PC-9 (cell line): ENCODE measurements at regions not wholly inside any gene's neighbourhood (a gene's known extent, or its start where the extent isn't known, plus 50 kb on each side); places are given as distances from the start of the nearest gene placed in this dataset.

ENCODE experiments used
- BruUV-seq: library from RNA; stranded (reverse); fragments of 400-500 nt; replicated peaks from 2 replicates; lab custom pipeline; 2021; lab: Mats Ljungman, UMichigan
- CTCF ChIA-PET: fragments of 300-600 bp; sonication (Branson Sonifier 250); formaldehyde crosslinking; loops from one replicate; lab custom pipeline; 2022; ENCODE audit warnings: antibody characterized with exemption; lab: Charles Lee
- POLR2A ChIA-PET: fragments of 300-600 bp; sonication (Branson Sonifier 250); formaldehyde crosslinking; loops from one replicate; lab custom pipeline; 2022; ENCODE audit warnings: antibody characterized with exemption; ENCODE audit not compliant: unreplicated experiment; lab: Charles Lee
- DNase-seq, 2 experiments: peaks; one replicate each; pipeline versions ENCODE4 v3.0.0 to v3.0.0-alpha.2; 2015 to 2022; ENCODE audit warnings: mixed read lengths in 1 of 2
- H2AFZ ChIP-seq: fragments of 200-600 bp; sonication (generic); 2 replicates; pipeline ENCODE4 v1.8.1; 2017; ENCODE audit warnings: antibody characterized with exemption
- H3F3A ChIP-seq: fragments of 200-600 bp; sonication (generic); 2 replicates; pipeline ENCODE4 v1.8.1; 2017; ENCODE audit warnings: antibody characterized with exemption, mild to moderate bottlenecking, low read depth; ENCODE audit not compliant: insufficient read depth
- H3K27ac ChIP-seq: fragments of 200-600 bp; sonication (generic); 2 replicates; pipeline ENCODE4 v1.6.1; 2016; ENCODE audit warnings: mixed run types
- H3K27me3 ChIP-seq: fragments of 200-600 bp; sonication (generic); 2 replicates; pipeline ENCODE4 v1.6.1; 2016; ENCODE audit warnings: low read depth, mixed run types; ENCODE audit not compliant: insufficient read depth
- H3K36me3 ChIP-seq: fragments of 200-600 bp; sonication (generic); 2 replicates; pipeline ENCODE4 v1.6.1; 2016; ENCODE audit warnings: low read depth, mixed run types
- H3K4me1 ChIP-seq: fragments of 200-600 bp; sonication (generic); replicated peaks from 2 replicates; pipeline ENCODE4 v1.6.1; 2016; ENCODE audit warnings: mixed run types; ENCODE audit not compliant: insufficient read depth
- H3K4me2 ChIP-seq: fragments of 200-600 bp; sonication (generic); 2 replicates; pipeline ENCODE4 v1.6.1; 2017; ENCODE audit warnings: mixed run types
- H3K4me3 ChIP-seq: fragments of 200-600 bp; sonication (generic); 2 replicates; pipeline ENCODE4 v1.6.1; 2016; ENCODE audit warnings: mixed run types
- H3K79me2 ChIP-seq: fragments of 200-600 bp; sonication (generic); 2 replicates; pipeline ENCODE4 v1.6.1; 2017; ENCODE audit warnings: low read depth, mixed run types
- H3K9me2 ChIP-seq: fragments of 200-600 bp; sonication (generic); 2 replicates; pipeline ENCODE4 v1.8.1; 2017; ENCODE audit warnings: mild to moderate bottlenecking; ENCODE audit not compliant: insufficient read depth
- H3K9me3 ChIP-seq: fragments of 200-600 bp; sonication (generic); 2 replicates; pipeline ENCODE4 v1.8.1; 2016; ENCODE audit warnings: low read depth; ENCODE audit not compliant: insufficient read depth
- H4K20me1 ChIP-seq: fragments of 200-600 bp; sonication (generic); 2 replicates; pipeline ENCODE4 v1.8.1; 2017; ENCODE audit not compliant: insufficient read depth
- EZH2 ChIP-seq: fragments of 200-600 bp; sonication (generic); IDR thresholded peaks from 2 replicates; pipeline ENCODE4 v1.8.0; 2017; ENCODE audit warnings: antibody characterized with exemption, low read depth
- intact Hi-C: fragments of 100-400 bp; cut with micrococcal nuclease; formaldehyde crosslinking; loops from one replicate; pipeline ENCODE4 v1.10.0; 2022; ENCODE audit not compliant: unreplicated experiment
- TF ChIP-seq, protein P1 (sequence below): fragments of 200-600 bp; sonication (generic); conservative IDR thresholded peaks from 2 replicates; pipeline ENCODE4 v1.6.1; 2017; ENCODE audit warnings: mixed run types, antibody characterized with exemption, mild to moderate bottlenecking, moderate library complexity

DNA sequence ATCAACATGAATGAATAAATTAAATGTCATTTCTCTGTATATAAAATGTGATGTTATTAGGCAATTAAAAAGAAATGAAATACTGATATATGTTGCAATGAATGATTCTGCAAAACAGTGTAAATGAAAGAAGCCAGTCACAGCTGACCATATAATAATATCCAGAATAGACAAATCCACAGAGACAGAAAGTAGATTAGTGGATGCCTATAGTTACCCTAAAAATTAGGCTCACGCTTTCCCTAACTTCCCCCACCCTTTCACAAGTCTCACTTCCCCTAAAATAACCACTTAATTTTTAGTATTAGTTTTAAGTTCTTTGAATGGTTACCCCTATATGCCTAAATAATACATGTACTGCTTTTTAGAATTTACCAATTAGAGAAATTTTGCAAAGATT lies 348.9 kb upstream of the FAR2 start:
- Histone ChIP-seq H3K36me3 (no peaks in the 10 kb centered on the region), H2AFZ (no peak overlapping the region), H3K4me3 (no peak overlapping the region), H3K79me2 (no peaks in the 10 kb centered on the region), H4K20me1 (no peaks in the 10 kb centered on the region), H3K4me1 (peaks cover 15% of the 10 kb centered on the region), H3K27me3 (no peaks in the 10 kb centered on the region), H3K9me2 (no peaks in the 10 kb centered on the region), H3K9me3 (0 out of 2 replicates have a peak, but pooled peaks cover 3% of the 10 kb centered on the region), H3K4me2 (no peak overlapping the region), H3K27ac (no peak overlapping the region), H3F3A (no peaks in the 10 kb centered on the region)
- DNase-seq = no peak
- no peak for TF ChIP-seq EZH2
- TF ChIP-seq, protein P1, sequence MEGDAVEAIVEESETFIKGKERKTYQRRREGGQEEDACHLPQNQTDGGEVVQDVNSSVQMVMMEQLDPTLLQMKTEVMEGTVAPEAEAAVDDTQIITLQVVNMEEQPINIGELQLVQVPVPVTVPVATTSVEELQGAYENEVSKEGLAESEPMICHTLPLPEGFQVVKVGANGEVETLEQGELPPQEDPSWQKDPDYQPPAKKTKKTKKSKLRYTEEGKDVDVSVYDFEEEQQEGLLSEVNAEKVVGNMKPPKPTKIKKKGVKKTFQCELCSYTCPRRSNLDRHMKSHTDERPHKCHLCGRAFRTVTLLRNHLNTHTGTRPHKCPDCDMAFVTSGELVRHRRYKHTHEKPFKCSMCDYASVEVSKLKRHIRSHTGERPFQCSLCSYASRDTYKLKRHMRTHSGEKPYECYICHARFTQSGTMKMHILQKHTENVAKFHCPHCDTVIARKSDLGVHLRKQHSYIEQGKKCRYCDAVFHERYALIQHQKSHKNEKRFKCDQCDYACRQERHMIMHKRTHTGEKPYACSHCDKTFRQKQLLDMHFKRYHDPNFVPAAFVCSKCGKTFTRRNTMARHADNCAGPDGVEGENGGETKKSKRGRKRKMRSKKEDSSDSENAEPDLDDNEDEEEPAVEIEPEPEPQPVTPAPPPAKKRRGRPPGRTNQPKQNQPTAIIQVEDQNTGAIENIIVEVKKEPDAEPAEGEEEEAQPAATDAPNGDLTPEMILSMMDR = no peak
- intact Hi-C loops = no loop called here
- BruUV-seq = no TSS peak
- CTCF ChIA-PET = no interaction called here
- POLR2A ChIA-PET = no interaction called here

- Histone ChIP-seq H3F3A (no peaks in the 10 kb centered on the region), H3K27me3 (no peaks in the 10 kb centered on the region), H3K27ac (no peak overlapping the region), H3K79me2 (no peaks in the 10 kb centered on the region), H3K4me2 (no peak overlapping the region), H3K9me2 (no peaks in the 10 kb centered on the region), H3K4me1 (peaks cover 9% of the 10 kb centered on the region; the same call in 1 of the 2 replicates), H4K20me1 (no peaks in the 10 kb centered on the region), H3K36me3 (no peaks in the 10 kb centered on the region), H3K4me3 (no peak overlapping the region), H2AFZ (no peak overlapping the region), H3K9me3 (no peaks in the 10 kb centered on the region)
- ChIA-PET CTCF (no interaction called here), POLR2A (interaction anchor here (0.6 kb wide), 1 partner anchor 79 kb away, joined by 3 read pairs; no protein-coding TSS in a partner anchor)
- BruUV-seq = no TSS peak
- TF ChIP-seq EZH2 = no peak
- TF ChIP-seq, protein P1 = no peak
- DNase-seq = no peak
- intact Hi-C loops = no loop called here
Observed at GRCh38 chr12:28802706-28803438, 346.2 kb upstream of the FAR2 start.

GRCh38 chr12:28807535-28807934 lies 341.5 kb upstream of the FAR2 start:
- no peaks in the 10 kb centered on the region for H3K36me3 ChIP-seq
- TF ChIP-seq, protein P1 = no peak
- TF ChIP-seq EZH2 = no peak
- no peak overlapping the region for H2AFZ ChIP-seq
- H4K20me1 ChIP-seq = no peaks in the 10 kb centered on the region
- no TSS peak for BruUV-seq
- no peak overlapping the region for H3K27ac ChIP-seq
- H3K9me3 ChIP-seq = no peaks in the 10 kb centered on the region
- H3K4me1 ChIP-seq = no peaks in the 10 kb centered on the region
- H3K27me3 ChIP-seq = no peaks in the 10 kb centered on the region
- no peak overlapping the region for H3K4me3 ChIP-seq
- no peaks in the 10 kb centered on the region for H3F3A ChIP-seq
- H3K9me2 ChIP-seq = no peaks in the 10 kb centered on the region
- ChIA-PET POLR2A (no interaction called here), CTCF (no interaction called here)
- no peak overlapping the region for H3K4me2 ChIP-seq
- intact Hi-C loops = no loop called here
- H3K79me2 ChIP-seq = no peaks in the 10 kb centered on the region
- DNase-seq = no peak
